ENCODE measurements at regions not wholly inside any gene's neighbourhood (a gene's known extent, or its start where the extent isn't known, plus 50 kb on each side); places are given as distances from the start of the nearest gene placed in this dataset.

DNA sequence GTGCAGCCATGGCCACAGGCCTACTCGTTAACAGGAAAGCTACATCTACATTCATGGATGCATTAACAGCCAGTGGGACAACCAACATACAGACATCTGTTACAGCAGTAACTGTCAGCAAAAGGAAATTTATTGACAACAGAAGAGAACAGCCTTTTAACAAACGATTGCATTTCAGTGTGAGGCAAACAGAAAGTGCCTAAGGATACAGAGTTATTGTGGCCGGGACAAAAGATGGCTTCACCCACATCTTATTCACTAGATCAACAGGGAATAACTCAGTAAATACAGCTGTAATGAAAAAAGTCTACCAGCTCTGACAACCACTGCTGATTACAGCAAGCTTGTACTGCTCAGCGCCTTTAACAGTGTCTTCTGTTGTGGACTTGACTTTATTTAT is 61.5 kb upstream of the TBL1X start (continued):
- TF ChIP-seq, protein P1, sequence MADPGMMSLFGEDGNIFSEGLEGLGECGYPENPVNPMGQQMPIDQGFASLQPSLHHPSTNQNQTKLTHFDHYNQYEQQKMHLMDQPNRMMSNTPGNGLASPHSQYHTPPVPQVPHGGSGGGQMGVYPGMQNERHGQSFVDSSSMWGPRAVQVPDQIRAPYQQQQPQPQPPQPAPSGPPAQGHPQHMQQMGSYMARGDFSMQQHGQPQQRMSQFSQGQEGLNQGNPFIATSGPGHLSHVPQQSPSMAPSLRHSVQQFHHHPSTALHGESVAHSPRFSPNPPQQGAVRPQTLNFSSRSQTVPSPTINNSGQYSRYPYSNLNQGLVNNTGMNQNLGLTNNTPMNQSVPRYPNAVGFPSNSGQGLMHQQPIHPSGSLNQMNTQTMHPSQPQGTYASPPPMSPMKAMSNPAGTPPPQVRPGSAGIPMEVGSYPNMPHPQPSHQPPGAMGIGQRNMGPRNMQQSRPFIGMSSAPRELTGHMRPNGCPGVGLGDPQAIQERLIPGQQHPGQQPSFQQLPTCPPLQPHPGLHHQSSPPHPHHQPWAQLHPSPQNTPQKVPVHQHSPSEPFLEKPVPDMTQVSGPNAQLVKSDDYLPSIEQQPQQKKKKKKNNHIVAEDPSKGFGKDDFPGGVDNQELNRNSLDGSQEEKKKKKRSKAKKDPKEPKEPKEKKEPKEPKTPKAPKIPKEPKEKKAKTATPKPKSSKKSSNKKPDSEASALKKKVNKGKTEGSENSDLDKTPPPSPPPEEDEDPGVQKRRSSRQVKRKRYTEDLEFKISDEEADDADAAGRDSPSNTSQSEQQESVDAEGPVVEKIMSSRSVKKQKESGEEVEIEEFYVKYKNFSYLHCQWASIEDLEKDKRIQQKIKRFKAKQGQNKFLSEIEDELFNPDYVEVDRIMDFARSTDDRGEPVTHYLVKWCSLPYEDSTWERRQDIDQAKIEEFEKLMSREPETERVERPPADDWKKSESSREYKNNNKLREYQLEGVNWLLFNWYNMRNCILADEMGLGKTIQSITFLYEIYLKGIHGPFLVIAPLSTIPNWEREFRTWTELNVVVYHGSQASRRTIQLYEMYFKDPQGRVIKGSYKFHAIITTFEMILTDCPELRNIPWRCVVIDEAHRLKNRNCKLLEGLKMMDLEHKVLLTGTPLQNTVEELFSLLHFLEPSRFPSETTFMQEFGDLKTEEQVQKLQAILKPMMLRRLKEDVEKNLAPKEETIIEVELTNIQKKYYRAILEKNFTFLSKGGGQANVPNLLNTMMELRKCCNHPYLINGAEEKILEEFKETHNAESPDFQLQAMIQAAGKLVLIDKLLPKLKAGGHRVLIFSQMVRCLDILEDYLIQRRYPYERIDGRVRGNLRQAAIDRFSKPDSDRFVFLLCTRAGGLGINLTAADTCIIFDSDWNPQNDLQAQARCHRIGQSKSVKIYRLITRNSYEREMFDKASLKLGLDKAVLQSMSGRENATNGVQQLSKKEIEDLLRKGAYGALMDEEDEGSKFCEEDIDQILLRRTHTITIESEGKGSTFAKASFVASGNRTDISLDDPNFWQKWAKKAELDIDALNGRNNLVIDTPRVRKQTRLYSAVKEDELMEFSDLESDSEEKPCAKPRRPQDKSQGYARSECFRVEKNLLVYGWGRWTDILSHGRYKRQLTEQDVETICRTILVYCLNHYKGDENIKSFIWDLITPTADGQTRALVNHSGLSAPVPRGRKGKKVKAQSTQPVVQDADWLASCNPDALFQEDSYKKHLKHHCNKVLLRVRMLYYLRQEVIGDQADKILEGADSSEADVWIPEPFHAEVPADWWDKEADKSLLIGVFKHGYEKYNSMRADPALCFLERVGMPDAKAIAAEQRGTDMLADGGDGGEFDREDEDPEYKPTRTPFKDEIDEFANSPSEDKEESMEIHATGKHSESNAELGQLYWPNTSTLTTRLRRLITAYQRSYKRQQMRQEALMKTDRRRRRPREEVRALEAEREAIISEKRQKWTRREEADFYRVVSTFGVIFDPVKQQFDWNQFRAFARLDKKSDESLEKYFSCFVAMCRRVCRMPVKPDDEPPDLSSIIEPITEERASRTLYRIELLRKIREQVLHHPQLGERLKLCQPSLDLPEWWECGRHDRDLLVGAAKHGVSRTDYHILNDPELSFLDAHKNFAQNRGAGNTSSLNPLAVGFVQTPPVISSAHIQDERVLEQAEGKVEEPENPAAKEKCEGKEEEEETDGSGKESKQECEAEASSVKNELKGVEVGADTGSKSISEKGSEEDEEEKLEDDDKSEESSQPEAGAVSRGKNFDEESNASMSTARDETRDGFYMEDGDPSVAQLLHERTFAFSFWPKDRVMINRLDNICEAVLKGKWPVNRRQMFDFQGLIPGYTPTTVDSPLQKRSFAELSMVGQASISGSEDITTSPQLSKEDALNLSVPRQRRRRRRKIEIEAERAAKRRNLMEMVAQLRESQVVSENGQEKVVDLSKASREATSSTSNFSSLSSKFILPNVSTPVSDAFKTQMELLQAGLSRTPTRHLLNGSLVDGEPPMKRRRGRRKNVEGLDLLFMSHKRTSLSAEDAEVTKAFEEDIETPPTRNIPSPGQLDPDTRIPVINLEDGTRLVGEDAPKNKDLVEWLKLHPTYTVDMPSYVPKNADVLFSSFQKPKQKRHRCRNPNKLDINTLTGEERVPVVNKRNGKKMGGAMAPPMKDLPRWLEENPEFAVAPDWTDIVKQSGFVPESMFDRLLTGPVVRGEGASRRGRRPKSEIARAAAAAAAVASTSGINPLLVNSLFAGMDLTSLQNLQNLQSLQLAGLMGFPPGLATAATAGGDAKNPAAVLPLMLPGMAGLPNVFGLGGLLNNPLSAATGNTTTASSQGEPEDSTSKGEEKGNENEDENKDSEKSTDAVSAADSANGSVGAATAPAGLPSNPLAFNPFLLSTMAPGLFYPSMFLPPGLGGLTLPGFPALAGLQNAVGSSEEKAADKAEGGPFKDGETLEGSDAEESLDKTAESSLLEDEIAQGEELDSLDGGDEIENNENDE (IDR thresholded peaks at IDR 0.05; ENCODE audit: insufficient replicate concordance, low read length): no peak
- TF ChIP-seq CHD1 (IDR thresholded peaks at IDR 0.05; ENCODE audit: low read depth, low read length): no peak
